ENCODE measurements at regions not wholly inside any gene's neighbourhood (a gene's known extent, or its start where the extent isn't known, plus 50 kb on each side); places are given as distances from the start of the nearest gene placed in this dataset.

- CTCF ChIA-PET = no interaction called here
- no peak overlapping the region for H3K27ac ChIP-seq (ENCODE audit: low read depth, low read length, poor library complexity, severe bottlenecking)
- intact Hi-C loops (cut with micrococcal nuclease; ENCODE audit: unreplicated experiment) = no loop called here
- no peaks in the 10 kb centered on the region for H3K36me3 ChIP-seq (ENCODE audit: insufficient read depth, low read length, poor library complexity, severe bottlenecking)
- H3K9me3 ChIP-seq (ENCODE audit: low read depth, low read length, poor library complexity, severe bottlenecking) = peaks cover 4% of the 10 kb centered on the region
- TF ChIP-seq EZH2 (IDR thresholded peaks at IDR 0.05; ENCODE audit: borderline replicate concordance, low read depth, low read length, poor library complexity, severe bottlenecking) (no peak), CTCF (conservative IDR thresholded peaks at IDR 0.05; ENCODE audit: low read depth, low read length) (no peak)
- peaks cover 24% of the 10 kb centered on the region for H3K27me3 ChIP-seq (replicated peaks; ENCODE audit: insufficient read depth, low read depth, low read length, poor library complexity)
- BruUV-seq (replicated peaks) = no TSS peak
- DNase-seq (ENCODE audit: low spot score) = no peak
- H3K4me1 ChIP-seq (ENCODE audit: insufficient read depth, low read length, poor library complexity, severe bottlenecking) = no peaks in the 10 kb centered on the region
- no peak overlapping the region for H3K4me3 ChIP-seq (ENCODE audit: low read depth, low read length, poor library complexity, severe bottlenecking)
- POLR2A ChIA-PET (ENCODE audit: low non-redundant PET) = no interaction called here
Measured at GRCh38 chr13:111953546-111954178, 113.3 kb upstream of the SOX1 start.

- Histone ChIP-seq H3K4me1 (ENCODE audit: insufficient read depth, low read length, poor library complexity, severe bottlenecking) (no peaks in the 10 kb centered on the region), H3K27ac (ENCODE audit: low read depth, low read length, poor library complexity, severe bottlenecking) (no peak overlapping the region), H3K9me3 (ENCODE audit: low read depth, low read length, poor library complexity, severe bottlenecking) (peaks cover 4% of the 10 kb centered on the region), H3K36me3 (ENCODE audit: insufficient read depth, low read length, poor library complexity, severe bottlenecking) (no peaks in the 10 kb centered on the region), H3K4me3 (ENCODE audit: low read depth, low read length, poor library complexity, severe bottlenecking) (no peak overlapping the region), H3K27me3 (replicated peaks; ENCODE audit: insufficient read depth, low read depth, low read length, poor library complexity) (peaks cover 20% of the 10 kb centered on the region)
- intact Hi-C loops (cut with micrococcal nuclease; ENCODE audit: unreplicated experiment) = no loop called here
- no peak for TF ChIP-seq CTCF (conservative IDR thresholded peaks at IDR 0.05; ENCODE audit: low read depth, low read length)
- no peak for TF ChIP-seq EZH2 (IDR thresholded peaks at IDR 0.05; ENCODE audit: borderline replicate concordance, low read depth, low read length, poor library complexity, severe bottlenecking)
- ChIA-PET POLR2A (ENCODE audit: low non-redundant PET) (no interaction called here), CTCF (no interaction called here)
- no TSS peak for BruUV-seq (replicated peaks)
- DNase-seq (ENCODE audit: low spot score) = no peak
Measured at GRCh38 chr13:111954661-111955411, 112.1 kb upstream of the SOX1 start.

- H3K4me1 ChIP-seq (ENCODE audit: insufficient read depth, low read length, poor library complexity, severe bottlenecking) = no peaks in the 10 kb centered on the region
- H3K4me3 ChIP-seq (ENCODE audit: low read depth, low read length, poor library complexity, severe bottlenecking) = no peak overlapping the region
- peaks cover 20% of the 10 kb centered on the region for H3K27me3 ChIP-seq (replicated peaks; ENCODE audit: insufficient read depth, low read depth, low read length, poor library complexity)
- no peak for DNase-seq (ENCODE audit: low spot score)
- H3K9me3 ChIP-seq (ENCODE audit: low read depth, low read length, poor library complexity, severe bottlenecking) = peaks cover 3% of the 10 kb centered on the region
- BruUV-seq (replicated peaks) = no TSS peak
- ChIA-PET CTCF (no interaction called here), POLR2A (ENCODE audit: low non-redundant PET) (no interaction called here)
- TF ChIP-seq CTCF (conservative IDR thresholded peaks at IDR 0.05; ENCODE audit: low read depth, low read length) = no peak
- no peak for TF ChIP-seq EZH2 (IDR thresholded peaks at IDR 0.05; ENCODE audit: borderline replicate concordance, low read depth, low read length, poor library complexity, severe bottlenecking)
- no peaks in the 10 kb centered on the region for H3K36me3 ChIP-seq (ENCODE audit: insufficient read depth, low read length, poor library complexity, severe bottlenecking)
- no peak overlapping the region for H3K27ac ChIP-seq (ENCODE audit: low read depth, low read length, poor library complexity, severe bottlenecking)
- intact Hi-C loops (cut with micrococcal nuclease; ENCODE audit: unreplicated experiment) = no loop called here
Measured at GRCh38 chr13:111955412-111956065, 111.4 kb upstream of the SOX1 start.

Data from A673 (cell line).